Kidney (tissue), 13 donors: ENCODE measurements at regions not wholly inside any gene's neighbourhood (a gene's known extent, or its start where the extent isn't known, plus 50 kb on each side); places are given as distances from the start of the nearest gene placed in this dataset.

Source experiments
- DNase-seq, 5 donors: peaks; one replicate each; pipeline ENCODE4 v3.0.0-alpha.2; 2013 to 2020
- FAIRE-seq: peaks from 2 replicates; lab custom pipeline; 2012; peaks lifted over from hg19 to GRCh38; lab: Jason Lieb, UNC
- H3K27ac ChIP-seq, 2 donors: one replicate each; pipeline ENCODE4 v1.7.0; 2013; ENCODE audit warnings: low read depth in 2 of 2, low read length in 2 of 2, inconsistent platforms in 1 of 2
- H3K27me3 ChIP-seq: one replicate; pipeline ENCODE4 v1.7.1; 2013; ENCODE audit warnings: low read length, inconsistent platforms; ENCODE audit not compliant: control insufficient read depth, insufficient read depth
- H3K36me3 ChIP-seq, 3 donors: one replicate each; pipeline versions ENCODE4 v1.7.0 to v1.7.1; 2013; ENCODE audit warnings: low read length in 3 of 3, control low read depth in 1 of 3, inconsistent platforms in 1 of 3; ENCODE audit not compliant: insufficient read depth in 3 of 3, control insufficient read depth in 2 of 3
- H3K4me1 ChIP-seq, 3 donors: one replicate each; pipeline versions ENCODE4 v1.7.0 to v1.7.1; 2013; ENCODE audit warnings: low read length in 3 of 3, inconsistent platforms in 1 of 3, low read depth in 1 of 3; ENCODE audit not compliant: control insufficient read depth in 2 of 3, insufficient read depth in 2 of 3
- H3K4me3 ChIP-seq, 3 donors: one replicate each; pipeline versions ENCODE4 v1.7.0 to v1.8.1; 2013; ENCODE audit warnings: low read length in 3 of 3, control low read depth in 1 of 3, inconsistent platforms in 1 of 3
- H3K9ac ChIP-seq, 3 donors: one replicate each; pipeline versions ENCODE4 v1.7.0 to v1.7.1; 2013; ENCODE audit warnings: low read length in 3 of 3, control low read depth in 1 of 3, inconsistent platforms in 1 of 3
- H3K9me3 ChIP-seq, 3 donors: one replicate each; pipeline versions ENCODE4 v1.7.0 to v1.7.1; 2013; ENCODE audit warnings: low read length in 3 of 3, control low read depth in 1 of 3, inconsistent platforms in 1 of 3; ENCODE audit not compliant: control insufficient read depth in 2 of 3, insufficient read depth in 1 of 3
- intact Hi-C: fragments of 100-400 bp; cut with DNase I; formaldehyde crosslinking; loops from one replicate; pipeline ENCODE4 v1.11.1; 2022
- TF ChIP-seq, protein P1 (sequence below): IDR thresholded peaks from 3 replicates; pipeline ENCODE4 v1.5.1; 2012; ENCODE audit warnings: mild to moderate bottlenecking, moderate library complexity, borderline replicate concordance; ENCODE audit not compliant: insufficient read depth; ENCODE audit errors: extremely low read depth
- donor health status: control.
- donor health status: control.
- donor health status: control.
- donor health status: control.
- donor health status: control.
- donor health status: DM: yes; HTN: yes; CAD: no.
- donor health status: Normal renal cell carcinoma (clear cell type).

GRCh38 chr3:151979906-151980305 is 106.5 kb downstream of the SUCNR1 start:
- Histone ChIP-seq H3K9me3 (no peaks in the 10 kb centered on the region), H3K27me3 (no peaks in the 10 kb centered on the region), H3K9ac (no peak overlapping the region), H3K36me3 (no peaks in the 10 kb centered on the region), H3K4me3 (no peak overlapping the region), H3K4me1 (peaks cover 0 to 2% (median 0%) of the 10 kb centered on the region in 3 donors), H3K27ac (no peak overlapping the region)
- TF ChIP-seq, protein P1, sequence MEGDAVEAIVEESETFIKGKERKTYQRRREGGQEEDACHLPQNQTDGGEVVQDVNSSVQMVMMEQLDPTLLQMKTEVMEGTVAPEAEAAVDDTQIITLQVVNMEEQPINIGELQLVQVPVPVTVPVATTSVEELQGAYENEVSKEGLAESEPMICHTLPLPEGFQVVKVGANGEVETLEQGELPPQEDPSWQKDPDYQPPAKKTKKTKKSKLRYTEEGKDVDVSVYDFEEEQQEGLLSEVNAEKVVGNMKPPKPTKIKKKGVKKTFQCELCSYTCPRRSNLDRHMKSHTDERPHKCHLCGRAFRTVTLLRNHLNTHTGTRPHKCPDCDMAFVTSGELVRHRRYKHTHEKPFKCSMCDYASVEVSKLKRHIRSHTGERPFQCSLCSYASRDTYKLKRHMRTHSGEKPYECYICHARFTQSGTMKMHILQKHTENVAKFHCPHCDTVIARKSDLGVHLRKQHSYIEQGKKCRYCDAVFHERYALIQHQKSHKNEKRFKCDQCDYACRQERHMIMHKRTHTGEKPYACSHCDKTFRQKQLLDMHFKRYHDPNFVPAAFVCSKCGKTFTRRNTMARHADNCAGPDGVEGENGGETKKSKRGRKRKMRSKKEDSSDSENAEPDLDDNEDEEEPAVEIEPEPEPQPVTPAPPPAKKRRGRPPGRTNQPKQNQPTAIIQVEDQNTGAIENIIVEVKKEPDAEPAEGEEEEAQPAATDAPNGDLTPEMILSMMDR, result no peak
- intact Hi-C loops, result no loop called here
- DNase-seq (no peak), FAIRE-seq (no peak)

DNA sequence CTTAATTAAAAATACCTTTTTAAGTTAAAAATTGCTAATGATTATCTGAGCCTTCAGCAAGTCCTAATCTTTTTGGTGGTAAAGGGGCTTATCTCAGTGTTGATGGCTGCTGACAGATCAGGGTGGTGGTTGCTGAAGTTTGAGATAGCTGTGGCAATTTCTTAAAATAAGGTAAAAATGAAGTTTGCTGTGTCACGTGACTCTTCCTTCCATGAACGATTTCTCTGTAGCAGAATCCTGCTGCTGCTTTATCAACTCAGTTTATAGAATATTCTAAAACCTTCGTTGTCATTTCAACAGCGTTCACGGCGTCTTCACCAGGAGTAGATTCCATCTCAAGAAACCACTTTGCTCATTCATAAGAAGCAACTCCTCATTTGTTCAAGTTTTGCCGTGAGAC is 110.1 kb downstream of the SUCNR1 start:
- TF ChIP-seq, protein P1, result no peak
- no peak for FAIRE-seq

DNA sequence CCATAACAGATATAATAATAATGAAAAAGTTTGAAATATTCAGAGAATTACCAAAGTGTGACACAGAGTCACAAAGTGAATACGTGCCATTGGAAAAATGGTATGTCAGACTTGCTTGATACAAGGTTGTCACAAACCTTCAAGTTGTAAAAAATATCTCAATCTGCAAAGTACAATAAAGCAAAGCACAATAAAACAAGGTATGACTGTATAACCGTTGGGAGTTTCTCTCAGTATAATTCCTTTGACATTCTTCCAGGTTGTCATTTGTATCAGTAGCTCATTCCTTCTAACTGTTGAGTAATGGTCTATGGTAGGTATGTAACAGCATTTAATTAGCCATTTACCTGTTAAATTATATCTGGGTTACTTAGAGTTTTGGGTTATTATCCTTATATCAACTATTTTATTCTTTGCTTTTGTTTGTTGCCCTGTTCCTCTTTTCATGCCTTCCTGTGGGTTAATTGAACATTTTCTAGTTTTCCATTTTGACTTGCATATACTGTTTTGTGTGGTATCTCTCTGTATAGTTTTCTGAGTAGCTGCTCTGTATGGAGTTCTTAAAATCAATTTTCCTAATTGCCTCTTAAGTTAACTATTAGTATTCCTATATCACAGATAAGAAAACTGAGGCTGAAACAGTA is 112.5 kb downstream of the SUCNR1 start:
- intact Hi-C loops, result no loop called here
- DNase-seq (no peak), FAIRE-seq (no peak)
- TF ChIP-seq, protein P1, result no peak
- H3K27me3 ChIP-seq, result no peaks in the 10 kb centered on the region
- H3K36me3 ChIP-seq, result no peaks in the 10 kb centered on the region
- no peak overlapping the region for H3K27ac ChIP-seq
- H3K9me3 ChIP-seq, result no peaks in the 10 kb centered on the region
- H3K4me3 ChIP-seq, result no peak overlapping the region
- H3K9ac ChIP-seq, result no peak overlapping the region
- H3K4me1 ChIP-seq, result no peaks in the 10 kb centered on the region

More for the DNA sequence above, 110.1 kb downstream of the SUCNR1 start:
- Histone ChIP-seq H3K4me3 (no peak overlapping the region), H3K4me1 (no peaks in the 10 kb centered on the region), H3K9ac (no peak overlapping the region), H3K27me3 (no peaks in the 10 kb centered on the region), H3K36me3 (no peaks in the 10 kb centered on the region), H3K9me3 (no peaks in the 10 kb centered on the region), H3K27ac (no peak overlapping the region)
- no peak for DNase-seq
- intact Hi-C loops, result no loop called here

DNA sequence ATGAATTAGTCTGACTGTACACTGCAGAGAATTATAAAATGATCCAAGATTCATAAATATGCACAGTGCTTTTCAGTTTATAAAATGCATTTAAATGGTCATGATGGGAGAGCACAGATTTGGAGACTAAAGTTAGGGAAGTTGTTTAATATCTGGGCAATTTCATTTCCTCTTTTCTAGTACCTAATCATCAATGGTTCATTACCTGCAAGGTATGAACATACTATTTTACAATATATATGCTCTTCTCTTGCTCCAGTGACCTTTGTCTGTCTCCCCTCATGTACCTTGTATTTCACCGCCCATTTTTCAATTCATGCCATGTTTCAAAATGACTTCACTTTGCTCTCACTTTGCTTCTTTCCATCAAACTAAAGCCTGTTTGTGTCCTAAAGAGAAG is 114.5 kb downstream of the SUCNR1 start:
- TF ChIP-seq, protein P1, result no peak
- Histone ChIP-seq H3K9me3 (no peaks in the 10 kb centered on the region), H3K36me3 (no peaks in the 10 kb centered on the region), H3K27ac (no peak overlapping the region), H3K27me3 (no peaks in the 10 kb centered on the region), H3K4me3 (no peak overlapping the region), H3K4me1 (no peaks in the 10 kb centered on the region), H3K9ac (no peak overlapping the region)
- intact Hi-C loops, result no loop called here
- FAIRE-seq, result no peak
- DNase-seq, result no peak
